Neural cell (in vitro differentiated cells): ENCODE measurements at regions not wholly inside any gene's neighbourhood (a gene's known extent, or its start where the extent isn't known, plus 50 kb on each side); places are given as distances from the start of the nearest gene placed in this dataset.

Experiments
- CTCF ChIP-seq: fragments of 450-650 bp; IDR thresholded peaks from 2 replicates; pipeline ENCODE4 v1.5.1; 2014; ENCODE audit warnings: antibody characterized with exemption, mild to moderate bottlenecking, moderate library complexity; ENCODE audit not compliant: poor library complexity, severe bottlenecking
- EP300 ChIP-seq: fragments of 450-650 bp; conservative IDR thresholded peaks from 2 replicates; pipeline ENCODE4 v1.6.1; 2014; ENCODE audit warnings: antibody characterized with exemption, mild to moderate bottlenecking, moderate library complexity; ENCODE audit not compliant: poor library complexity, severe bottlenecking
- EZH2 ChIP-seq: fragments of 200-600, 300-800 bp; shearing (Covaris generic), sonication (generic); IDR thresholded peaks from 2 replicates; pipeline ENCODE4 v1.6.1; 2014; ENCODE audit warnings: antibody characterized with exemption, low read length, borderline replicate concordance, mild to moderate bottlenecking; ENCODE audit not compliant: insufficient read depth, poor library complexity, severe bottlenecking
- POLR2AphosphoS5 ChIP-seq: IDR thresholded peaks from 2 replicates; pipeline ENCODE4 v1.6.1; 2012

- TF ChIP-seq CTCF (no peak), EP300 (no peak), POLR2AphosphoS5 (no peak), EZH2 (no peak)
Measured at GRCh38 chr9:24657387-24657786, 111.7 kb upstream of the IZUMO3 start.
